Lower leg skin (tissue), 3 donors: ENCODE measurements at regions not wholly inside any gene's neighbourhood (a gene's known extent, or its start where the extent isn't known, plus 50 kb on each side); places are given as distances from the start of the nearest gene placed in this dataset.

ENCODE experiments used
- CTCF ChIP-seq, 3 donors: fragments of 450-650 bp; IDR thresholded peaks; one replicate each; pipeline ENCODE4 v1.5.1; 2016; ENCODE audit warnings: antibody characterized with exemption in 3 of 3, mild to moderate bottlenecking in 3 of 3, moderate library complexity in 2 of 3
- POLR2A ChIP-seq, 2 donors: fragments of 450-650 bp; IDR thresholded peaks; one replicate each; pipeline ENCODE4 v1.6.1; 2016 to 2017; ENCODE audit warnings: antibody characterized with exemption in 2 of 2, mild to moderate bottlenecking in 1 of 2, moderate library complexity in 1 of 2

GRCh38 chr14:35189422-35189821, 67.1 kb downstream of the PRORP start:
- TF ChIP-seq CTCF (IDR thresholded peaks at IDR 0.05): no peak
- TF ChIP-seq POLR2A (IDR thresholded peaks at IDR 0.05): no peak
